ENCODE measurements at regions not wholly inside any gene's neighbourhood (a gene's known extent, or its start where the extent isn't known, plus 50 kb on each side); places are given as distances from the start of the nearest gene placed in this dataset.
"Not testable (repeated sequence)": the region's sequence is repeated elsewhere in the genome, so short reads cannot be mapped to it uniquely, and the experiment has no call there.

DNA sequence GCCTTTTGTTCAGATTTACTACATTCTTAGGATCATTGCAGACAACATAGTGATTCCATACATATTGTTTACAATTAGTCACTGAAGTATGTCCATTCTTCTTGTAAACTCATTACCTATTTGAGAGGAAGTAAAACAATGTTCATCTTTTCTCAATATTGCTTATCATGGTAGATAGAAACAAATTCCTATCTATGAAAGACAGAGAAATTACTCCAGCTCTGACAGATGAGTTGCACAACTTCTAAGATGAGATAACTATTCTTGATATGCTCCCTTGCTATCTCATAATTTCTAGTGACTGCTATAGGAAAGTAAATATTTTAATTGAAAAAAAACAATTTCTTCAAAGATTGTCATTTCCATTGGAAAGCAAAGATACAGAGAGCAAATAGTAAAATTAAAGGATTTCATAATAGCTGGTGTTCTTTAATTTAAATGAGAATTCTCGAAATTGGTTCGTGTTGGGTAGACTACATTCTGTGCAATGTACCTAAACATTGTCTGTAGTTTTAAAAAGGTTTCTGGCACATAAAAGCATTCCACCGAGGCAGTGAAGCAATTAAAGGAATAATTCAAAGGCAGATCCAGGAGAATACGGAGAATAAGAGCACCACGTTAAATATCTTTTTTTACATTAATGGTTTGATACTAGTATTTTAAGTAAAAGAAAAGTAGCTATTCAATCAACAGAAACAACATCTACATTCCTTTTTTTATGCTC, 1029.1 kb upstream of the ACO1 start:
- DNase-seq (ENCODE audit: insufficient read length, low spot score) = no peak
- FAIRE-seq = no peak

DNA sequence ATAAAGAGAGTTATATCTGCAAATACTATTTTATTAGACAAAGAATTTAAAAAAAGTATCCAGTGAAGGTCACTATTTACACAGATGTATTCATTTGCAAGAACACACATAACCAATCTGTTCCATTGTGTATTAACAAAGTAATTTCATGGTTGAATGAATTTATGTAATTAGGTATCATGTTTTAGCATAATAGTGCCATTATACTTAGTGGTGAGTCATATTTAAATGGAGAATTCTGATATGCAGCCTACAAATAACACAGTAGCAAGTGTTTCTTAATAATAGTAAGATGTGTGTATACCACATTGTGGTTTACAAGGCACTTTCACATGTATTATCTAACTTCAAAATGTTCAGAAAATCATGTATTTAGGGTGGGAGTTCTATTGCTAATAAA, 1028.5 kb upstream of the ACO1 start:
- FAIRE-seq (no peak), DNase-seq (ENCODE audit: insufficient read length, low spot score) (no peak)

DNA sequence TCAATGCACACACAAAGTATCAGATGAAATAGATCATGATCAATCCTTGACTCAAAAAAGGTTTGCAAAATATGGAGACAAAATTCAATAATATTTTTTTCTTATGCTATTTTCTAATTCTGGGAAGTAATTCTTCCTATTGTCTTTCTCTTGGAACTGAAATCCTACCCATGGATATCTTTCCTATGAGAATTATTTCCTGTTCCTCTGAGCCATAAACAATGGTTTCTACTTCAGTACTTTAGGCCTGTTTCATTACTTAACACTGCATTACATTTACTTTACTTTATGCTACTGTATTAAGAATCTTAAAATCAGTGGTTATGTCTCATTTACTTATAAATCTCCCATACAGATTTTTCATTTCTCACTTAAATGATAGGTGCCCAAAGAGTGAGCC, 1025.4 kb upstream of the ACO1 start:
- no peak for FAIRE-seq
- no peak for DNase-seq (ENCODE audit: insufficient read length, low spot score)

DNA sequence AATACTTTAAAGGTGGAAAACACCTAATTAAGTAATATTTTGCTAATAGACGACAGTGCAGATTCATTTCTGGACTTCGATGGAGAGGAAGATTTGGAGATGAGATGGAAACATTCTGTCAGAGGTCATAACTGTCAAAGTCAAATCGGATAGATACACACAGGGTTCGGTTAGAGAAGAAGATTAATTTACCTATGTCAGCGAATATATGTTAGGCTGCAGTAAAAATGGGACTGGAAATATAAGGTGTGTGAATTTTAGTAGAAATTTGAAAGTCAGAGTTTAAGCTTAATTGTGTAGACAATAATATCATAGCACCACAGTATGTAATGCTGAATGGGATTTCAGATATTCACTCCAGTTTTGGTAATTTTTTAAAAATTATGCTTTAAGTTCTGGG, 1020.3 kb upstream of the ACO1 start:
- no peak for FAIRE-seq
- no peak for DNase-seq (ENCODE audit: insufficient read length, low spot score)

DNA sequence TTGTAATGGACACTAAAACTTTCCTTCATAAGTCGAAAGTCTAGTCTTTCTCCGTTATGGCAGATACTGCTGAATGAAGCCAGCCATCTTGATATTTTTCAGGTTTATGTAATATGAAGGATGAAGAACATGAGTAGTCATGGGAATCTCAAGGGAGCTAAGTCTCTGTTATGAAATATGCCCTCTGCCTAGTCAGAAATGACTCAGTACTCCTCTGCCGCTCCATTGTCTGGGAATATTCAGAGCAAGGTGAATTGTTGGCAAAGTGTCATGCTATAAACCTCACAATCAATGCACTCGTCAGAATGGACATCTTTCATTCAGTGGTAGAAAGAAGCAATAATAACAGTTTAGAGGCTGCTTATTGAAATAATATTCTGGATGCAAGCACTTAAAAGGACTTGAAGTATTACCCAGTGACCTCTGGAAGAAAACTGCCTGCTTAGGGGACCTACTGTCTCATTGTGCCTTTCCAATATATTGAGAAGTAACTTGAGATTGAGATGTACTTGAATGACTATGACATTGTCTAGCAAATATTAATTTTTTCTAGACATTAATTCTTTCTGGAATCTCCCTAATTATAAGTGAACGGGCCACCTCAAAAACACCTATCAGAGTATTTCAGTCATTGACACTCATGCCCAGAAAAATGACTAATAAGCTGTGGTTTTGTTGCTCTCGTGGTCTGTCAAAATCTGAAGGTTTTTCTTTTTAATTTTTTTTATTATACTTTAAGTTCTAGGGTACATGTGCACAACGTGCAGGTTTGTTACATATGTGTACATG, 1011.5 kb upstream of the ACO1 start:
- DNase-seq (ENCODE audit: insufficient read length, low spot score) = no peak
- no peak for FAIRE-seq

DNA sequence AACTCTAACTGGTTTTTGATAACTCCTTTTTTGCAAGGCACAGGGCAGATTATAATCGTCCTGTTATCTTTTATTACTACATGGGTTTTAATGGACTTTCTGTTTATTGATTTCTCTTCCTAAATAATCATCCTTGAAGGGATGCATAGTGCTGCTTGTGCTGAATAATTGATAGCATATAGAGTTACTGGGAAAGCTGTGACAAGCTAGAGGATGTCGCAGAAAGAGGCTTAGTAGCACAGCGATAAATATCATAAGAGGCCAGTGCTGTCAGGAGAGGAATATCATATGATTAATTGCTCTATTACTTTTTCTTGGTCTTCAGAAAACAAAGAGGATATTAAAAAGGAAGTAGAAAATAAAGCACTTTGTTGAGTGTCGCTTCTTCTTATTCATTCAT, 1007.1 kb upstream of the ACO1 start:
- DNase-seq (ENCODE audit: insufficient read length, low spot score) (no peak), FAIRE-seq (no peak)

DNA sequence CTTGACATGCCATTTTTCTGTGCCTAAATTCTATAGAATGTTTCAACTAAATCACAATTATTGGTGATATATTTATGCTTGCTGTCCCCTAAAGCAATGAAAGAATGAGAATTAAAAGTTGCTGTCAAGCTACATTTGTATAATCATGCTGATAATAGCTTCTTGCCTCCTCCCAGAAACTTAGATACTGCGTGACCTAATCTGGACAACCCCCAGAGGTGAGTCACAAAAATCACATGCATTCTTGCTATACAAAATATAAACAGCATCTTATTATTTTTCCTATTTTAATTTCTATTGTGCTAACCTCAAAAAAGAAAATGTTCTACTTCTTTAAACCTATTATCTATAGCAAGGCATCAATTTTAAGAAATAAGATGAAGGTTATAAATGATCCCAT, 995.8 kb upstream of the ACO1 start:
- no peak for DNase-seq (ENCODE audit: insufficient read length, low spot score)

DNA sequence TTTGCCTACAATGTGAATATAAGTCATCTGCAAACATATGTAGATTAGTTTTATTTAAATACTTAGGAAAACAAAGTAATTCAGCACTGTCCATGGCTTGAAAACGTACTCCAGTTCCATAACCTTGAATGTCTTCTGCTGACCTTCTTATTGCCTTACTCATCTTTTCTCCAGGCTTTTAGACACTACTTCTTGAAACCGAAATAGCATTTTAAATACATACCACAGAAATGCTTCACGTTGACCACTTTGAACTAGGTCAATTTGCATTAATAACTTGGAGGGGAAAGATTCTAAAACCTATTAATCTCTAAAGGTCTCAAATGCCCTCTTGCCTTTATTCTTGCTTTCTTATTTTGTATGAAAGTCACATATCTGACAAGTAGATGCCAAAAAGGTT, 995.4 kb upstream of the ACO1 start:
- no peak for FAIRE-seq
- DNase-seq (ENCODE audit: insufficient read length, low spot score) = no peak

More for the DNA sequence above, 995.8 kb upstream of the ACO1 start:
- no peak for FAIRE-seq

DNA sequence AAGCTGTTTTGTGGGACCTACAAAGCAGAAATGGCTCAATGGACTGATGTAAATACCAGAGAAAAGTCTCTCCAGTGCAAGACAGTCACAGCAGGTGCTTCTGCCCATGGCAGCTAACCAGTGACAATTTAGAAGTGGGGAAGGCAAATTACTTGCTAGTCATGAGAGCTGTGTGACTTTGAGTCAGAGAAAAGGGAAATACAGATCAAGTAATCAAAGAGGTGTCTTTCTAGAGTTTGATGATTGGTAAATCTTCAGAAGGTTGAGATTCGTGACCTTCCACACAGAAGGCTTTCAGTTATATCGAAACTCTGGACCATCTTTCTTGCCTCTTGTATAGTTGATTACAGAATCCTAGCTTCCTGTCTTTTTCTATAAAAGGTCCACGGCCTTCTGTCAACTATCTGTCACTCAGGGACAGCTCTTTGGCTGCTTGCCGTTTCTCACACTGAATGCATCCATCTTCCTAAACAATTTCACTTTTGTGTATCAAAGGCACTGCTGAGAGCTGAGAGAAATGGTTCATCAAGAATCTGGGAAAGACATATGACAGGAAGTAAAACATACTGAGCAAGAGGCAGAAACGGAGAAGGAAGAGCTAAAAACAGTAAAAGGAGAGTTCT, 993.9 kb upstream of the ACO1 start:
- peak; percentile 74 for FAIRE-seq
- no peak for DNase-seq (ENCODE audit: insufficient read length, low spot score)

DNA sequence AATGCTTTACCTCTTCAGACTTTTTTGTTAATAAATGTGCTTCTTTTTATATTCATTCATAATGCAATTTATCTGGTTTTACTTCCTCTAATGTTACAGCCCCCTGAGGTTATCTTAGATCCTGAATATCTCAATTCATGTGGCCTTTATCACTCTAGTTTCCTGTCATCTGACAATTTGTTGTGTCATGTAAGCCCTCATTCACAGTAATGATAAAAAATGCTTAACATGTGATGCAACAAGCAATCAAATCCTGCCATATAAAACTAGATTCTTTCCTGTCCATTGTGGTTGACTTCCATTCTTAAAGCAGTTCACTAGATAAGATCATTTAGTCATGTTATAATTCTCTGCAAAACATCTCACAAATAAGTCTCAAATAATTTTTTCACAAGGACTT, 991.2 kb upstream of the ACO1 start:
- no peak for DNase-seq (ENCODE audit: insufficient read length, low spot score)

DNA sequence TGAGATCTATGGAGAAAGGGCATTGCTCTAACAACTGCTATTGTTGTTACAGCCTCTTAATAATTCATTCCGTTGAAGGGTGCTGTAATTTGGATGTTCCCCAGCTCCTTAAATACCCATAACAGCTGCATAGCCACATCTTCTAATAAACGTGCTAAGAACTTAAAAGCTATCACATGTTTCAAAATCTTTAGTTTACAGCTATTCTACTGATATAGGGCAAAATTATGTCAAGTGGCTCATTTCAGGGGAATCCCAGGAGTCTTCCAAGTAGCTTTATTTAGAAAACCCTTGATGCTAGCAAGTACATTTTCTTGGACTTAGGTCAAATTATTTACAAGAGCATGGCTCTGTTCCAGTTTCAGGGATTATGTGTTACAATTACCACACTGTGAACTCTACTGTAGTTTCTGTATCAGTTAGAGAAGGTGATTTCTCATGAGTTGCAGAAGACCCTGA, 990.4 kb upstream of the ACO1 start:
- DNase-seq (ENCODE audit: insufficient read length, low spot score) = no peak
- FAIRE-seq = no peak

More for the DNA sequence above, 991.2 kb upstream of the ACO1 start:
- FAIRE-seq = peak; percentile 59

DNA sequence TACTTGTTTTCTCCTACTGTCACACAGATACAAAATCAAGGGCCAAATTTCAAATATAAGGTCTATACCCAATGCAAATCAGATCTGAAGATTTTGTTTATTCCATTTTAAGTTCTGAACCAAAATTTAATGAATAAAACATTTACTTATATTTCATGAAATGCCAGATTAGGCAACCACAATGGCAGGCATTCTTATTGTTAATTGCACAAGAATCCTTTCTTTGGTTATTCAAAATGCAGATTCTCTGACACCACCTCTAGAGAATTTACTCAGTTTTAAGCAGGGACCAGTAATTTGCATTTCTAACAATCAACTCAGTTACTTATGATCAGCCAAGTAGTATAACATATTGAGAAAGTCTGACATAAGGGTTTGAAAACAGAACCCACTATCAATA, 972.4 kb upstream of the ACO1 start:
- no peak for DNase-seq (ENCODE audit: insufficient read length, low spot score)
- no peak for FAIRE-seq

DNA sequence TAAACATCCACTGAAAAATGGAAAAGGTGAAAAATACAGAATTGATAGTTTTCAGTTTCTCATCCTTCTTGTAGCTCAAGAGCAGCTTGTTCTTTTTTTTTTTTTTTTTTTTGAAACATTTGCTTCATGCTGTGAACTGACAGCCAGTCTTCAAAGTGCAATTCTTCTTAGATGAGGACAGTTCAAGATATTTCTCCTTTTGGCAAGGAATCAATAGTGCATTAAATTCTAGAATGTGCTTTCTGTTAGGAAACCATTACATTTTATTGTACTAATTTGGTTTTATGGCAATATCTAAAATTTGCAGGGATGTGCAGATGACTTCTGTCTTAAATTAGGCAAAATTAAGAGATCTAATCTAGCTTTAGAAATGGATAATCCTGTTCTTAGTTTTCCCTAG, 969.3 kb upstream of the ACO1 start:
- DNase-seq (ENCODE audit: insufficient read length, low spot score) (no peak), FAIRE-seq (no peak)

DNA sequence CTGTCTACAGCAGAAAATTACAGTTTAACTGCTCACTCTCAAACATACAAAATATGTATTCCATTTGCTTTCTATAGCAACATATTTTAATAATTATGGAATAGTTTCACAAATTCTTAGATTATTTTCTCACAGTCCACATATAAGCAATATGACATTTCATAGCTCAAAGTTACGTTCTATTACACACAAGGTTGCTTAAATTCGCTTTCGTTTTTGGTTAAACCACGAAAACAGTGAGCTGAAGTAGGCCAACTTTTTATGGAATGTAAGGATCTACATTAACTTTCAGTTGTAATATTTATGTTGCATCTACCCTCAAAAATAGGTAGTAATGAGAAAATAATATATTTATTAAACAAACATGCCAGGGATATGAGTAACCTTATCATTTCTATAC, 966.0 kb upstream of the ACO1 start:
- FAIRE-seq (no peak), DNase-seq (ENCODE audit: insufficient read length, low spot score) (no peak)

DNA sequence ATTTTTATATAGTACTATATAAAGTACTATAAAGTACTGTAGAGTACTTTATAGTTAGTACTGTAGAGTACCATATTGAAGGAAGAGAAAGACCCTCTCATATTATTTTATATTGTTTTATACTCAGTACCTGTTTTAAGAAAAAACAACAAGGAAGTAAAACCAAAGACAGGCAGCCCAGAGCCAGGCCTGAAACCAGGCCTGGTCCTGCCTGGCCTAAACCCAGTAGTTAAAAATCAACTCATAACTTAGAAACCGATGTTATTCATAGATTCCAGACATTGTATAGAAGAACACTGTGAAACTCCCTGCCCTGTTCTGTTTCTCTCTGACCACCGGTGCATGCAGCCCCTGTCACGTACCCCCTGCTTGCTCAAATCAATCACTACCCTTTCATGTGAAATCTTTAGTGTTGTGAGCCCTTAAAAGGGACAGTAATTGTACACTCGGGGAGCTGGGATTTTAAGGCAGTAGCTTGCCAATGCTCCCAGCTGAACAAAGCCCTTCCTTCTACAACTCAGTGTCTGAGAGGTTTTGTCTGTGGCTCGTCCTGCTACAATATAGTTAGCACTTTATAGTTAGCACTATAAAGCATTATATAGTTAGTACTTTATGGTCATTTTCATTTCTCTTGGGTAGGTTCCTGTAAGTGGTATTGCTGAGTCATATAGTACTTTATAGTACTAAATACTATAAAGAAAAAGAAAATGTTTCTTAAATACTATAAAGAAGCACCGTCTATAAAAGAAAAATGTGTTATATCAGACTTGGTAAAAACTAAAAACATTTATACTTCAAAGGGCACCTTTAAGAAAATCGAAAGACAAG, 940.6 kb upstream of the ACO1 start:
- DNase-seq (ENCODE audit: insufficient read length, low spot score) = not testable (repeated sequence)
- peak; percentile 47 for FAIRE-seq

DNA sequence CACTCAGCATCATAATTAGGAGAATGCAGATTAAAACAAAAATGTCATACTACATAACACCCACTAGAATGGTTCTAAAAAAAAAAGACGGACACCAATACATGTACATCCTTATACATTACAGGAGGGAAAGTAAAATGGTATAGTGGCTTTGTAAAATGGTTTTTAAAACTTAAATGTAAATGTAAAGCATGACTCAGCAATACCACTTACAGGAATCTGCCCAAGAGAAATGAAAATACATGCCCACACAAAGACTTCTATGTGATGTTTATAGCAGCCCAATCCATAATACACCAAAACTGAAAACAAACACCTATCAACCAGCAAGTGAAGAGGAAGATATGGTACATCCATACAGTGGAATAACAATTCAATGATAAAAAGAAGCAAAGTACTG, 939.1 kb upstream of the ACO1 start:
- FAIRE-seq (peak; percentile 42), DNase-seq (ENCODE audit: insufficient read length, low spot score) (no peak)

DNA sequence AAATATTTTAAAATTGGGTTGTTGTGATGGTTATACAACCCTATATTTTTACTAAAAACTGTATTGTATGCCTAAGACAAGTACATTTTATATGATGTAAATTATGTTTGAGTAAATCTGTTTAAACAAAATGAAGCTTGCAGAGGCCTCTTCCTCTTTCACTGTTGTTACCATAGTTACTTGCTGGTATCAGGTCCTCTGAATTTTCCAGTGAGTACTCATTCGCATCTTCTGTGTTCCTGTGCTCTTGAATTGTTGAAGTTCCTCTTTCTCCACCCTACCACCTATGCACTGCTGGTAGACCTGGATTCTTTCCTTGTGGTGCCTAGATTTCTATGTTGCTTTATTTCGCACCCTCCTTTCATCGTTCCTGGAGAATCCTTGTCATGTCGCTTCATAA, 938.5 kb upstream of the ACO1 start:
- FAIRE-seq (peak; percentile 76), DNase-seq (ENCODE audit: insufficient read length, low spot score) (peak; percentile 1)

DNA sequence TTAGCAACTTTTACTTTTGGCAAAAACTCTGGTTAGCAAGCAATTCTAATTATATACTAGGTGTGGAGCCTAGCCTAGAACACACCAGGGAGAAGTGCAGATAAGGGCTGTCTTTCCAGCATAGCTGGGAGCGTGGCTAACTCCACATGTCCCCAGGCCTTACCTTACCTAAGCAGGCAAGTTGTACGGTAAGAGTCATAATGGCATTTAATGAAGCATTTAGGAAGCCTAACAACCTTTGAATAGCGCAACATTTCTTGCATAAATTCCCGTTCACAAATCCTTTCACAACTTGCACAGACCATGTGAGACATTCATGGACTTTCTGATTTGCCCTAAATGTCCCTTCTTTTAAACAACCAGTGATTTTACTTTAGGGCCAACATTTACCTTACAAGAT, 917.4 kb upstream of the ACO1 start:
- no peak for DNase-seq (ENCODE audit: insufficient read length, low spot score)
- FAIRE-seq = no peak

DNA sequence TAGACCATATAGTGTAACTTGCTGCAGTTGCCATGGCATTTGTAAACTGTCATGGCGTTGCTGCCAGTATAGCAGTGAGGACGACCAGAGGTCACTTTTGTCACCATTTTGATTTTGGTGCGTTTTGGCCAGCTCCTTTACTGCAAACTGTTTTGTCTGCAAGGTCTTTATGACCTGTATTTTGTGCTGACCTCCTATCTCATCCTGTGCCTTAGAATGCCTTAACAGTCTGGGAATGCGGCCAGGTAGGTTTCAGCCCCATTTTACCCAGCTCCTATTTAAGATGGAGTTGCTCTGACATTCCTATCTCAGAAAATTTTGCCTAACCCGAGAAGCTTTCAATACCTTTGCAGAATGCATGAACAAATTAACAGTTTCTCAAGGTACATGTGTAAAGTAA, 914.4 kb upstream of the ACO1 start:
- FAIRE-seq (no peak), DNase-seq (ENCODE audit: insufficient read length, low spot score) (no peak)

DNA sequence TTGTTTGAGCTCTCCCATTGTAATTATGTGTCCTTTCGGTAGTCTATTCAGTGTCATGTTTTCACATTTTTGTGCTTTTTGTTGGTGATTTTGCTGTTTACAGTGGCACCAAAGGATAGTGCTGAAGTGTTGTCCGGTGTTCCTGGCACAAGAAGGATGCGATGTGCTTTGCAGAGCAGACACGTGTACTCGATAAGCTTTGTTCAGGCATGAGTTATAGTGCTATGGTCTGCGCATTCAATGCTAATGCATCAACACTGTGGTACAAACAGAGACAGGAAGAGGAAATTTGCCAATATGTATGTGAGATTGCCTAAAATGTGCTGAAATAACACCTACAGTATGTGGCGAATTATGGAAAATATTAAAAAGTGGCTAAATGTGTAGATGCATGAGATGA, 913.4 kb upstream of the ACO1 start:
- no peak for DNase-seq (ENCODE audit: insufficient read length, low spot score)
- no peak for FAIRE-seq

DNA sequence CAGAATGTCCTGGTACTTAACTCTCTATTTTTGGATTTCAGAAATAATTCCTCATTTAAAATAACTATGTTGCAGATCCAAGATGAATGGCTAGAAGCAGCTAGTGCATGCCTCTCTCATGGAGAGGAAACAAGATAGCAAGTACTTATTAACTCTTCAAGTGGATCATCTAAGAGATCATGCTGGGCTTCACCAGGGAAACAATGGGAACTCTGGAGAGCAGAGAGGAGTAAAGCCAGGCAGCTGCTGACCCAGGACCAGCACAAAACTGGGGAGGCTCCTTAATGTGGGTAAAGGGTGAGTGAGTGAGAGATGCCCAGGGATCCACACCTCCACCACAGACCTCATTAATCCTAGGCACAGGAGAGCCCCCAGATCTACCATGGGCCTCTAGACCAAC, 897.8 kb upstream of the ACO1 start:
- FAIRE-seq = no peak
- no peak for DNase-seq (ENCODE audit: insufficient read length, low spot score)
